ENCODE measurements at regions not wholly inside any gene's neighbourhood (a gene's known extent, or its start where the extent isn't known, plus 50 kb on each side); places are given as distances from the start of the nearest gene placed in this dataset.

DNA sequence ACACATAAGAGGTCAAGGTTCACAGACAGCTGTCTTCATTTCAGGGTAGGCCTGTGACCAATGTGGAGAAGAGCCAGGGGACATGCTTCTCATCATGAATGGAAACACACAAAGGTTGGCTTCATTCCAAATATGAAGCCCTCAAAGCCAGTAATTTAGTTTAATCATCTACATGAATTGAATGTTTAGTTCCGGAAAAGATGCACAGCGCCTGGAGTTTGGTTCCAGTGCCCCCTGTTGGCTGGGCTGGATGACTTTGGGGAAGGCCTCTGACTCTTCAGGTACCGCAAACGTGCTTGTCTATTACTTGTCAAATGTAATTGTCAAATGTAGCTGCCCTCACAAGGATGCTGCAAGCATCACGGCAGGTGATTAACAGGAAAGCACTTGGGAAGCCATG is 130.7 kb downstream of the ADRA2A start:
- WGBS, 2 experiments (ENCODE audit: extremely low coverage in 2 of 2, insufficient read length in 1 of 2) = 25% methylated on average over 2 of the region's 5 CpGs; no CpG with 5 or more reads in 1 of the 2 experiments
- no peak overlapping the region for H3K4me2 ChIP-seq (ENCODE audit: low read depth, low read length)
- no peak overlapping the region for H2AFZ ChIP-seq (replicated peaks; ENCODE audit: low read length, poor library complexity)
- dilution Hi-C loops (cut with HindIII; ENCODE audit: low sequenced_read_pairs, unreplicated experiment) (no loop called here), in situ Hi-C loops (cut with MboI; ENCODE audit: low sequenced_read_pairs) (no loop called here), intact Hi-C loops (cut with micrococcal nuclease) (no loop called here)
- DNase-seq = no peak
- ChIA-PET CTCF (no interaction called here), POLR2A (ENCODE audit: unreplicated experiment) (no interaction called here)
- no peak overlapping the region for H3K23ac ChIP-seq (ENCODE audit: low read depth, low read length)
- H4K5ac ChIP-seq (ENCODE audit: low read depth, low read length) = no peak overlapping the region
- no peak overlapping the region for H4K8ac ChIP-seq (ENCODE audit: low read depth in 2 of 2, low read length in 2 of 2)
- no TSS peak for BruUV-seq (replicated peaks)
- no peak overlapping the region for H3K4ac ChIP-seq (ENCODE audit: low read depth, low read length)
- no peak for ATAC-seq (ENCODE audit: low read depth)
- no peak overlapping the region for H2BK20ac ChIP-seq (ENCODE audit: low read depth, low read length)
- no peaks in the 10 kb centered on the region for H3K27me3 ChIP-seq (ENCODE audit: control insufficient read depth, insufficient read depth, low read length)
- peak overlapping the region; percentile 28 for H2AK9ac ChIP-seq (replicated peaks; ENCODE audit: low read depth, low read length, poor library complexity)
- H3K9me3 ChIP-seq (ENCODE audit: control insufficient read depth, insufficient read depth, low read length) = peaks cover 10% of the 10 kb centered on the region; the same call in 1 of the 2 replicates
- H3K56ac ChIP-seq (ENCODE audit: extremely low read depth, insufficient read depth, low read length) = no peak overlapping the region
- H3K18ac ChIP-seq (ENCODE audit: low read depth, low read length) = no peak overlapping the region
- H4K91ac ChIP-seq (ENCODE audit: insufficient read depth, low read depth, low read length) = no peak overlapping the region
- no peak overlapping the region for H2BK5ac ChIP-seq (ENCODE audit: low read depth, low read length, poor library complexity, severe bottlenecking)
- no peaks in the 10 kb centered on the region for H3K9me1 ChIP-seq (ENCODE audit: insufficient read depth, low read length)
- no peak overlapping the region for H3K9ac ChIP-seq (ENCODE audit: low read depth, low read length)
- H4K20me1 ChIP-seq (ENCODE audit: insufficient read depth, low read length) = no peaks in the 10 kb centered on the region
- no peak overlapping the region for H2BK15ac ChIP-seq (ENCODE audit: low read depth, low read length)
- no peaks in the 10 kb centered on the region for H3K4me1 ChIP-seq (ENCODE audit: control insufficient read depth, insufficient read depth, low read length)
- H2AK5ac ChIP-seq (ENCODE audit: low read depth, low read length) = no peak overlapping the region
- no peak overlapping the region for H3K27ac ChIP-seq (ENCODE audit: insufficient read depth, low read length)
- TF ChIP-seq RAD21 (IDR thresholded peaks at IDR 0.05; ENCODE audit: low read length) = 0 out of 2 replicates have a peak, but pooled peaks have one; percentile 14
- no peak for TF ChIP-seq RFX5 (IDR thresholded peaks at IDR 0.05; ENCODE audit: low read depth, low read length)
- TF ChIP-seq, protein P1, sequence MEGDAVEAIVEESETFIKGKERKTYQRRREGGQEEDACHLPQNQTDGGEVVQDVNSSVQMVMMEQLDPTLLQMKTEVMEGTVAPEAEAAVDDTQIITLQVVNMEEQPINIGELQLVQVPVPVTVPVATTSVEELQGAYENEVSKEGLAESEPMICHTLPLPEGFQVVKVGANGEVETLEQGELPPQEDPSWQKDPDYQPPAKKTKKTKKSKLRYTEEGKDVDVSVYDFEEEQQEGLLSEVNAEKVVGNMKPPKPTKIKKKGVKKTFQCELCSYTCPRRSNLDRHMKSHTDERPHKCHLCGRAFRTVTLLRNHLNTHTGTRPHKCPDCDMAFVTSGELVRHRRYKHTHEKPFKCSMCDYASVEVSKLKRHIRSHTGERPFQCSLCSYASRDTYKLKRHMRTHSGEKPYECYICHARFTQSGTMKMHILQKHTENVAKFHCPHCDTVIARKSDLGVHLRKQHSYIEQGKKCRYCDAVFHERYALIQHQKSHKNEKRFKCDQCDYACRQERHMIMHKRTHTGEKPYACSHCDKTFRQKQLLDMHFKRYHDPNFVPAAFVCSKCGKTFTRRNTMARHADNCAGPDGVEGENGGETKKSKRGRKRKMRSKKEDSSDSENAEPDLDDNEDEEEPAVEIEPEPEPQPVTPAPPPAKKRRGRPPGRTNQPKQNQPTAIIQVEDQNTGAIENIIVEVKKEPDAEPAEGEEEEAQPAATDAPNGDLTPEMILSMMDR (conservative IDR thresholded peaks at IDR 0.05; ENCODE audit: low read depth, low read length) = 0 out of 2 replicates have a peak, but pooled peaks have one; percentile 6
- H3K14ac ChIP-seq (replicated peaks; ENCODE audit: low read depth, low read length) = no peak overlapping the region
- no peak overlapping the region for H3K4me3 ChIP-seq (ENCODE audit: insufficient read depth, low read depth, low read length)
- no peaks in the 10 kb centered on the region for H3K79me1 ChIP-seq (ENCODE audit: low read depth in 1 of 2, low read length in 2 of 2)
- H3K36me3 ChIP-seq (ENCODE audit: control insufficient read depth, insufficient read depth, low read length) = no peaks in the 10 kb centered on the region
- H2BK120ac ChIP-seq (ENCODE audit: low read depth, low read length) = no peak overlapping the region
